ENCODE measurements at regions not wholly inside any gene's neighbourhood (a gene's known extent, or its start where the extent isn't known, plus 50 kb on each side); places are given as distances from the start of the nearest gene placed in this dataset.
"Not testable (repeated sequence)": the region's sequence is repeated elsewhere in the genome, so short reads cannot be mapped to it uniquely, and the experiment has no call there.

DNA sequence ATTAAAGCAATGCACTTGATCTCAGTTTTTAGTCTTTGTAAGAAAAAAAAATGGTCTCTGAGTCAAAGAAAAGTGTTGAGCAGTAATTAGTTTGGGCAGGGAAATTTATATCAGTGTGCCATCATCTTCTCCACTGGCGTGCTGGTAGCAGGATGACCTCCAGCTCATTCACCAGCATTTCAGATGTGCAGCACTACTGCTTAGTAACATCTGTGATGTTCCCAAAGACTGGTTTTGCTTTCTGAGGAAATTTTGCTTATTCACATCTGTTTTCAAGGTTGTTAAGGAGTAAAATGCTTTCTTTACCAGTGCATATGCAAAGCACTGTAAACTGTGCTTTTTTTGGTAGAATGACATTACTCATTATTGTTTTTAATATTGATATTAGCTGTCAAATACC, 540.4 kb downstream of the TRAM1L1 start:
- no peak for DNase-seq (ENCODE audit: low read depth)

- DNase-seq (ENCODE audit: low read depth): no peak
Observed at GRCh38 chr4:116539744-116540143, 545.6 kb downstream of the TRAM1L1 start.

DNA sequence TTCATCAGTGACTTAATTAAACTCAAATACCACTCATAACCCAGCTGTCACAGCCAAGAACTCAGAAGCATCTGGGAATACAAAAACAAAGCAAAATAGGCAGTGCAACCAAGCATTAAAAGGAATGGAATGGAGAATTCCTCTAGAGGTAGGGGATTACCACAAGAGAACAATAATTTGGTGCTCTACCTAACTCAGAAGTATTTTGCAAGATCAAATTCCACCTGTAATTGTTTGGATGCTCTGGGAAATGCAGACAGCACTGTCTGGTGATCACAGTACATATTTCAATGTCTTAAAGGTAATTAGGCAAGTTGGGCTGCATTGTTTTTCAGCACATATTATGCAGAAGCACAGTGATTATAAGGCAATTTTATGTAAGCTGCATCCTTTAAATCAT, 547.5 kb downstream of the TRAM1L1 start:
- no peak for DNase-seq (ENCODE audit: low read depth)

GRCh38 chr4:116536024-116536423, 549.4 kb downstream of the TRAM1L1 start:
- not testable (repeated sequence) for DNase-seq (ENCODE audit: low read depth)

GRCh38 chr4:116531870-116532269, 553.5 kb downstream of the TRAM1L1 start:
- DNase-seq (ENCODE audit: low read depth): no peak

- no peak for DNase-seq (ENCODE audit: low read depth)
Observed at GRCh38 chr4:116531026-116531425, 554.4 kb downstream of the TRAM1L1 start.

DNA sequence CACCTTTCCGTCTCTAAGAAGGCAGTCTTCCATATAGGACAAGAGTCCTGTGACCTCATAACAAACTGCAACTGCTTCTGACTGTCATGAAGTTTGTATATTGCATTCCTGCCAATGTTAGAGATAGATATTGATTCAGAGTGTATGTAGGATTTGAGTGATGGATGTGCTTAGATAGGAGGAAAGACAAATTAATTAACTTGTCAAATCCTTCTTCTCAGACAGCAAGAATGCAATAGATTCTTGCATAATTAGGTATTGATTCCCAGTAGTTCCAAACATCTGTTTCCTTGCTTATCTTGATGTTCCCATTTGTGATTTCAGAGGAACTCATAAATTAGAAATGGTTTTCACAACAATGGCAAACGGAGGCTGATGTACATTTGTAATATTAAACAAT, 555.3 kb downstream of the TRAM1L1 start:
- DNase-seq (ENCODE audit: low read depth): no peak

- DNase-seq (ENCODE audit: low read depth): no peak
Observed at GRCh38 chr4:116529129-116529528, 556.2 kb downstream of the TRAM1L1 start.

GRCh38 chr4:116522922-116523321, 562.5 kb downstream of the TRAM1L1 start:
- DNase-seq (ENCODE audit: low read depth): no peak

DNA sequence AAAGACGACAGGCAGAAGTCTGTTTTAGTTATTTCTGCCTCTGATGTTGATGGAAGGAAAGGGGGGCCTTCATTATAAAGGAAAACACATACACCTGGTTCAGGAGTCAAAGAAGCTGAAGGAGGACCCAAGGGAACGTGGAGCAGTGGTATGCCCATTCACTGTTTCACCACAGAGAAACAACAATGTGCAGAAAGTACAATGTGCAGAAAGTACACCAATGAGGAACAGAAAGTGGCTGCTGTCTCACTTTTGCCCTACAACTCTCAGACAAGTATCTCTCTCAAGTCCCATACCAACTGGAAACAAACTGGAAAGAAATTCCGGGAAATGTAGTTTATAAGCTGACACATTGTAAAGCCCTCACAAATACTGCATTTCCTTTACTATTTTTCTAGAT, 564.5 kb downstream of the TRAM1L1 start:
- no peak for DNase-seq (ENCODE audit: low read depth)

- DNase-seq (ENCODE audit: low read depth): no peak
Observed at GRCh38 chr4:116516711-116517110, 568.7 kb downstream of the TRAM1L1 start.

- no peak for DNase-seq (ENCODE audit: low read depth)
Observed at GRCh38 chr4:116515959-116516358, 569.4 kb downstream of the TRAM1L1 start.

- no peak for DNase-seq (ENCODE audit: low read depth)
Observed at GRCh38 chr4:116512552-116512951, 572.8 kb downstream of the TRAM1L1 start.

DNA sequence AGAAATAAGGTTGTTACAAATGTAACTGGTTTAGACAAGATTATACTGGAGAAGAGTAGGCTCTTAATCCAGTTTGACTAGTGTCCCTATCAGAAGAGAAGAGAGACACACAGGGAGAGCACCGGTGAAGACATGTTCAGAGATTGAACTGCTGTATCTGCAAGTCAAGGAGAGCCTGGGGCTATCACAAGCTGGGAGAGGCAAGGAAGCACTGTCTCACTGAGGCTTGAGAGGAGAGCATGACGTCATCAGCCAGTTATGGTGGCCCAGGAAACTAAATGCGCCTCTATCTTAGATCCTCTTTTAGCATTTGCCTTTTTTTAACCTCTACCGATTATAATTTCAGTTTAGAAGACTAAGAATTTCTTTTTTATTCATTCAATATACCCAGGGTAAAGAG, 583.4 kb downstream of the TRAM1L1 start:
- DNase-seq (ENCODE audit: low read depth): no peak

GRCh38 chr4:116500225-116500624, 585.2 kb downstream of the TRAM1L1 start:
- no peak for DNase-seq (ENCODE audit: low read depth)

DNA sequence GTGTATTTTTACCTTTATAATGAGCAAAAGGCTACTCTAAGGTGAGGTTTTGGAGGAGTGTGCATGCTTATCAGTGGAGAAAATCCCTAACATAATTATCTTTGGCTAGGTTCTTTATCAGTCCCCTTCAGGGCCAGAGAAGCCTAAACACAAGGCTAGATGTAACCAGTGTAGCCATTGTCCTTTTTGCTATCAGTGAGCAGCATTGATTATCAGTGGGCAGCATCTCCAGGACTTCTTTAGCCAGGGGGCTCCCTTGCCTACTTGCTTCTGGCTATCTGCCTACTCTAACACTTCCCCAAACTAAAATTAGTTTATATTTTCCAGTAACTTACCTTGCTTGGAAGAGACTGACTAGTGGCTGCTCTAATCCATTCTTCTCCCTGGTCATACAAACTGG, 595.6 kb downstream of the TRAM1L1 start:
- DNase-seq (ENCODE audit: low read depth): no peak

DNA sequence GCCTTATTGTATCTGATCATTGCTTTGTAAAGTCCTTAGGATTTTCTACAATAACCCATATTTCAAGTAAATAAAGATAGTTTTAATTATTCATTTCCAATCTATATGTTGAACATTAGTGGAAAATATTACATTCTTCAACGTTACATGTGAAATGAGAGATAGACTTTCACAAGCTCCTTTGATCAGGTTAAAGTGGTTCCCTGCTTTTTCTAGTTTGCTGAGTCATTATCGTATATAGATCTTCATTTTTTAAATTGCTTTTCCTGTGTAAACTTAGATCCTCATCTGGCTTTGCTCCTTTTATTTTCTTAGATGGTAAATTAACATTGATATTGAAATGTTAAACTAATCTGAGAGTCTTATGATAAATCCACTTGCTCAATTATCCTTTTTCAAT, 599.0 kb downstream of the TRAM1L1 start:
- no peak for DNase-seq (ENCODE audit: low read depth)

- DNase-seq (ENCODE audit: low read depth): no peak
Observed at GRCh38 chr4:116480546-116480945, 604.8 kb downstream of the TRAM1L1 start.

- DNase-seq (ENCODE audit: low read depth): no peak
Observed at GRCh38 chr4:116478343-116478742, 607.0 kb downstream of the TRAM1L1 start.

GRCh38 chr4:116469582-116469981, 615.8 kb downstream of the TRAM1L1 start:
- DNase-seq (ENCODE audit: low read depth): no peak

DNA sequence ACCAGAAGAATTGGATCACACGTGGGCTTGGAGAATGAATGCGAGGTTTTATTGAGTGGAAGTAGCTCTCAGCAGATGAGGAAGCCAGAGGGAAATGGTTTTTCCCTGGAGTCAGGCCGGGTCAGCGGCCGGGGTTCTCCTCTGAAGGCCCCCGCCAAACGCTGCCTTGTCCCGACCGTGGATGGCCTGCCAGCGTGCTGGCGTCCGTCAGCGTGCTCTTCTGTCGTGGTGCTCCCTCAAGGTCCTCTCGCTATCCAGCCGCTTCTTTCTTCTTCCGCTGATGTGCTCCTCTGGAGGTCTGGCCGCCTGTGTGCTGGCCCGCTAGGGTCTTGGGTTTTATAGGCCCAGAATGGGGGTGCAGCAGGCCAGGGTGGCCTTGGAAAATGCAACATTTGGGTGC, 632.2 kb downstream of the TRAM1L1 start:
- no peak for DNase-seq (ENCODE audit: low read depth)

- DNase-seq (ENCODE audit: low read depth): no peak
Observed at GRCh38 chr4:116449764-116450163, 635.6 kb downstream of the TRAM1L1 start.

DNA sequence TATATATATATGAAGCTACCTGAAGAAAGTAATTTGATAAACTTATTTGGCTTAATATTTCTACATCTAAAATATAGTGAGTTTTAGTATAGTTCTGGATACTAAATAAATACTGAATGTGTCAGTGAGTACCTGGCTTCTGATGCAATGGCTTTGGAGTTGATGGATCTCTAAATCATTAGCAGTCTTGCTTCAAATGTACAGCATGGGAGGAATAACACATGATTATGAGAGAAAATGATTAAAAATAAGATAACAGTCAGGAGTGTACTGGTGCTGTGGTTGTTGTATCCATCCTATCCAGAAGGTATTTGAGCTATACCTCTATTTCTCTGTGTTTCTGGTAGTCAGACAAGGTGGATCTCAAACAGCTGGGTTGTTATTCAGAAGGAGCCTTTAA, 641.3 kb downstream of the TRAM1L1 start:
- DNase-seq (ENCODE audit: low read depth): no peak

GRCh38 chr4:116438981-116439729, 646.2 kb downstream of the TRAM1L1 start:
- no peak for DNase-seq (ENCODE audit: low read depth)
